ENCODE measurements at regions not wholly inside any gene's neighbourhood (a gene's known extent, or its start where the extent isn't known, plus 50 kb on each side); places are given as distances from the start of the nearest gene placed in this dataset.

DNA sequence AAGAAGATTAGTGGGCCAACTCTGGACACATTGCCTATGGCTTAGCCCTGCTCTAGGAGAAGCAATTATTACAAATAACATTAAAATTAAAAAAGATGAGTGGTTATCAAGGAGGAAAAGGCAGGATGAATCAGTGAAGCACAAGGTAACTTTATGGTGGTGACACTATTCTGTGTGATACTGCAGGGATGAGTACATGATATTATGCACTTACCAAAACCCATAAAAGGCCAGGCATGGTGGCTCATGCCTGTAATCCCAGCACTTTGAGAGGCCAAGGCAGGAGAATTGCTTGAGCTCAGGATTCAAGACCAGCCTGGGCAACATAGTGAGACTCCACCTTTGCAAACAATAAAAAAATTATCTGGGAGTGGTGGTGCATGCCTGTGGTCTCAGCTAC is 344.3 kb upstream of the CDIN1 start (continued):
- TF ChIP-seq, protein P1, sequence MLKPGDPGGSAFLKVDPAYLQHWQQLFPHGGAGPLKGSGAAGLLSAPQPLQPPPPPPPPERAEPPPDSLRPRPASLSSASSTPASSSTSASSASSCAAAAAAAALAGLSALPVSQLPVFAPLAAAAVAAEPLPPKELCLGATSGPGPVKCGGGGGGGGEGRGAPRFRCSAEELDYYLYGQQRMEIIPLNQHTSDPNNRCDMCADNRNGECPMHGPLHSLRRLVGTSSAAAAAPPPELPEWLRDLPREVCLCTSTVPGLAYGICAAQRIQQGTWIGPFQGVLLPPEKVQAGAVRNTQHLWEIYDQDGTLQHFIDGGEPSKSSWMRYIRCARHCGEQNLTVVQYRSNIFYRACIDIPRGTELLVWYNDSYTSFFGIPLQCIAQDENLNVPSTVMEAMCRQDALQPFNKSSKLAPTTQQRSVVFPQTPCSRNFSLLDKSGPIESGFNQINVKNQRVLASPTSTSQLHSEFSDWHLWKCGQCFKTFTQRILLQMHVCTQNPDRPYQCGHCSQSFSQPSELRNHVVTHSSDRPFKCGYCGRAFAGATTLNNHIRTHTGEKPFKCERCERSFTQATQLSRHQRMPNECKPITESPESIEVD (tag by site-specific recombination; IDR thresholded peaks at IDR 0.05) = no peak
- TF ChIP-seq ZFP37 (tag by site-specific recombination; IDR thresholded peaks at IDR 0.05) (no peak), ZSCAN23 (tag by site-specific recombination; IDR thresholded peaks at IDR 0.05) (no peak), ZBTB8A (tag by site-specific recombination; IDR thresholded peaks at IDR 0.05) (no peak), HIC1 (tag by site-specific recombination; IDR thresholded peaks at IDR 0.05) (no peak), ZNF211 (tag by site-specific recombination; IDR thresholded peaks at IDR 0.05; ENCODE audit: low read depth) (no peak)
- TF ChIP-seq, protein P2, sequence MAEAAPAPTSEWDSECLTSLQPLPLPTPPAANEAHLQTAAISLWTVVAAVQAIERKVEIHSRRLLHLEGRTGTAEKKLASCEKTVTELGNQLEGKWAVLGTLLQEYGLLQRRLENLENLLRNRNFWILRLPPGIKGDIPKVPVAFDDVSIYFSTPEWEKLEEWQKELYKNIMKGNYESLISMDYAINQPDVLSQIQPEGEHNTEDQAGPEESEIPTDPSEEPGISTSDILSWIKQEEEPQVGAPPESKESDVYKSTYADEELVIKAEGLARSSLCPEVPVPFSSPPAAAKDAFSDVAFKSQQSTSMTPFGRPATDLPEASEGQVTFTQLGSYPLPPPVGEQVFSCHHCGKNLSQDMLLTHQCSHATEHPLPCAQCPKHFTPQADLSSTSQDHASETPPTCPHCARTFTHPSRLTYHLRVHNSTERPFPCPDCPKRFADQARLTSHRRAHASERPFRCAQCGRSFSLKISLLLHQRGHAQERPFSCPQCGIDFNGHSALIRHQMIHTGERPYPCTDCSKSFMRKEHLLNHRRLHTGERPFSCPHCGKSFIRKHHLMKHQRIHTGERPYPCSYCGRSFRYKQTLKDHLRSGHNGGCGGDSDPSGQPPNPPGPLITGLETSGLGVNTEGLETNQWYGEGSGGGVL (tag by site-specific recombination; IDR thresholded peaks at IDR 0.05) = no peak

DNA sequence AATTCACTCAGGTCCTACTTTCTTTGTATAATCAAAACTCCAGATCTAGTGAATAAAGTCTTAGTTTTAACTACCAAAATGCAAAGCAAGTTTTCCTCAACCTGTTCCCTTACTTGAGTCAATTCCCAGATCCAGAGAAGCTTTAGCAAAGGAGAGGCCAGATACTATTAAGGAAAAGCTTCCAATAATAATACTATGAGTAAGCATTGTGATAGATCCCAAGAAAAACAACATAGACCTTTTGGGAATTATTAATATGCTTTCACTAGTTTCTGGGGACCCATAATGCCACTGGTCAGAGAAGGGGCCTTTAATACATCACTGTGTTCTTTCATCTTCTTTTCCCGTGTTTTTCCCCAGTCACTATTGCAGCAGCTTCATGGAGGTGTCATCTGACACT is 339.9 kb upstream of the CDIN1 start:
- H3K4me1 ChIP-seq (ENCODE audit: control insufficient read depth, insufficient read depth, low read length) = no peaks in the 10 kb centered on the region
- ChIA-PET POLR2A (no interaction called here), CTCF (no interaction called here)
- TF ChIP-seq PBX3 (CRISPR knock-in tag; IDR thresholded peaks at IDR 0.05) (no peak), AEBP2 (tag by site-specific recombination; IDR thresholded peaks at IDR 0.05; ENCODE audit: borderline replicate concordance) (no peak), ZEB2 (tag by site-specific recombination; IDR thresholded peaks at IDR 0.05) (no peak), ZNF184 (tag by site-specific recombination; IDR thresholded peaks at IDR 0.05) (no peak), TCF7L2 (IDR thresholded peaks at IDR 0.05; ENCODE audit: borderline replicate concordance, low read depth, low read length) (no peak), ZNF670 (tag by site-specific recombination; IDR thresholded peaks at IDR 0.05; ENCODE audit: low read depth) (no peak), HIC1 (tag by site-specific recombination; IDR thresholded peaks at IDR 0.05) (no peak), ZSCAN16 (tag by site-specific recombination; IDR thresholded peaks at IDR 0.05) (no peak), ZNF350 (tag by site-specific recombination; IDR thresholded peaks at IDR 0.05) (no peak), ZNF202 (tag by site-specific recombination; IDR thresholded peaks at IDR 0.05; ENCODE audit: borderline replicate concordance) (no peak)
- TF ChIP-seq, protein P2 (tag by site-specific recombination; IDR thresholded peaks at IDR 0.05) = no peak
- TF ChIP-seq, protein P3, sequence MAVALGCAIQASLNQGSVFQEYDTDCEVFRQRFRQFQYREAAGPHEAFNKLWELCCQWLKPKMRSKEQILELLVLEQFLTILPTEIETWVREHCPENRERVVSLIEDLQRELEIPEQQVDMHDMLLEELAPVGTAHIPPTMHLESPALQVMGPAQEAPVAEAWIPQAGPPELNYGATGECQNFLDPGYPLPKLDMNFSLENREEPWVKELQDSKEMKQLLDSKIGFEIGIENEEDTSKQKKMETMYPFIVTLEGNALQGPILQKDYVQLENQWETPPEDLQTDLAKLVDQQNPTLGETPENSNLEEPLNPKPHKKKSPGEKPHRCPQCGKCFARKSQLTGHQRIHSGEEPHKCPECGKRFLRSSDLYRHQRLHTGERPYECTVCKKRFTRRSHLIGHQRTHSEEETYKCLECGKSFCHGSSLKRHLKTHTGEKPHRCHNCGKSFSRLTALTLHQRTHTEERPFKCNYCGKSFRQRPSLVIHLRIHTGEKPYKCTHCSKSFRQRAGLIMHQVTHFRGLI (tag by site-specific recombination; IDR thresholded peaks at IDR 0.05) = no peak
- no peaks in the 10 kb centered on the region for H3K36me3 ChIP-seq (ENCODE audit: control insufficient read depth in 2 of 2, insufficient read depth in 1 of 2, low read length in 2 of 2)
- H3K4me3 ChIP-seq (ENCODE audit: low read depth, low read length) = no peak overlapping the region
- no peaks in the 10 kb centered on the region for H3K9me3 ChIP-seq (ENCODE audit: control insufficient read depth, insufficient read depth, low read depth, low read length)
- no peak overlapping the region for H3K27ac ChIP-seq (ENCODE audit: extremely low read depth, low read depth, low read length)

Measured in HEK293 (cell line).